ENCODE measurements at regions not wholly inside any gene's neighbourhood (a gene's known extent, or its start where the extent isn't known, plus 50 kb on each side); places are given as distances from the start of the nearest gene placed in this dataset.

- no peak for DNase-seq (ENCODE audit: low read depth)
- TF ChIP-seq, protein P1, sequence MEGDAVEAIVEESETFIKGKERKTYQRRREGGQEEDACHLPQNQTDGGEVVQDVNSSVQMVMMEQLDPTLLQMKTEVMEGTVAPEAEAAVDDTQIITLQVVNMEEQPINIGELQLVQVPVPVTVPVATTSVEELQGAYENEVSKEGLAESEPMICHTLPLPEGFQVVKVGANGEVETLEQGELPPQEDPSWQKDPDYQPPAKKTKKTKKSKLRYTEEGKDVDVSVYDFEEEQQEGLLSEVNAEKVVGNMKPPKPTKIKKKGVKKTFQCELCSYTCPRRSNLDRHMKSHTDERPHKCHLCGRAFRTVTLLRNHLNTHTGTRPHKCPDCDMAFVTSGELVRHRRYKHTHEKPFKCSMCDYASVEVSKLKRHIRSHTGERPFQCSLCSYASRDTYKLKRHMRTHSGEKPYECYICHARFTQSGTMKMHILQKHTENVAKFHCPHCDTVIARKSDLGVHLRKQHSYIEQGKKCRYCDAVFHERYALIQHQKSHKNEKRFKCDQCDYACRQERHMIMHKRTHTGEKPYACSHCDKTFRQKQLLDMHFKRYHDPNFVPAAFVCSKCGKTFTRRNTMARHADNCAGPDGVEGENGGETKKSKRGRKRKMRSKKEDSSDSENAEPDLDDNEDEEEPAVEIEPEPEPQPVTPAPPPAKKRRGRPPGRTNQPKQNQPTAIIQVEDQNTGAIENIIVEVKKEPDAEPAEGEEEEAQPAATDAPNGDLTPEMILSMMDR (IDR thresholded peaks at IDR 0.05; ENCODE audit: insufficient read depth, low read depth, low read length, missing control alignments) = no peak
- no peak overlapping the region for H3K4me3 ChIP-seq (ENCODE audit: low read length)
Observed at GRCh38 chr9:86491468-86492266, 137.5 kb upstream of the TUT7 start.

DNA sequence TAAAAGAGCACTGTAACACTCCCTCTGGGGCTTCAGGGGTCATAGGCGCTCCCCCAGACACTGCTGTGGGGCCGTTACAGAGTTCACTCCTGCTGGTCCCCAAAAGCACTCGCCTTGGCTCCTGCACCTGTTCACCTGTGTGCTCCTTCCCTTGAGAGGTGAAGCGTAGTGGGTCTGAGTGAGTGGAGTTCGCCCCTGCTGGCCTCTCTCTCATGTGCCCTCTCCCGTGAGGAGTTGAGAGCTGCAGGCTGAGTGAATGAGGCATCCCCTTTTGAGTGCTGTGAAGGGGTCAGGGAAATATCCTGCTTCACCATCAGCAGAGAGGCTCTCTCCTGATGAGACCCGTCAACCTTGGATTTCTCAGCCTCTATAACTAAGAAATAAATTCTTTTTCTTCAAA is 134.6 kb upstream of the TUT7 start:
- H3K4me3 ChIP-seq (ENCODE audit: low read length) = no peak overlapping the region
- DNase-seq (ENCODE audit: low read depth) = no peak
- TF ChIP-seq, protein P1 (IDR thresholded peaks at IDR 0.05; ENCODE audit: insufficient read depth, low read depth, low read length, missing control alignments) = no peak

DNA sequence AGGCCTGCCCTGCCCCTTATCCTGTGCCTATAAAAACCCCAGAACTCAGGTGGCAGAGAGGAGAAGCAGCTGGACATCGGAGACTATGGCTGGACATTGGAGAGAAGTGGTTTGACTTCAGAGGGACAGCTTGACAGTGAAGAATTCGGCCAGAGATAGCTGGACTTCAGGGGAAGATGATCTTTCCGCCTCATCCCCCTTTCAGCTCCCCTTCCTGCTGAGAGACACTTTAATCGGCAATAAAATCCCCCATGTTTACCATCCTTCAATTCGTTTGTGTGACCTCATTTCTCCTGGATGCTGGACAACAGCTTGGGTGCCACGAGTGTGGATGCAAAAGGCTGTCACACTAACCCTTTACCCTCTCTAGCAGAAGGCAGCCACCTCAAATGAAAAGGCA is 134.1 kb upstream of the TUT7 start:
- TF ChIP-seq, protein P1 (IDR thresholded peaks at IDR 0.05; ENCODE audit: insufficient read depth, low read depth, low read length, missing control alignments) = no peak
- H3K4me3 ChIP-seq (ENCODE audit: low read length) = no peak overlapping the region
- no peak for DNase-seq (ENCODE audit: low read depth)

DNA sequence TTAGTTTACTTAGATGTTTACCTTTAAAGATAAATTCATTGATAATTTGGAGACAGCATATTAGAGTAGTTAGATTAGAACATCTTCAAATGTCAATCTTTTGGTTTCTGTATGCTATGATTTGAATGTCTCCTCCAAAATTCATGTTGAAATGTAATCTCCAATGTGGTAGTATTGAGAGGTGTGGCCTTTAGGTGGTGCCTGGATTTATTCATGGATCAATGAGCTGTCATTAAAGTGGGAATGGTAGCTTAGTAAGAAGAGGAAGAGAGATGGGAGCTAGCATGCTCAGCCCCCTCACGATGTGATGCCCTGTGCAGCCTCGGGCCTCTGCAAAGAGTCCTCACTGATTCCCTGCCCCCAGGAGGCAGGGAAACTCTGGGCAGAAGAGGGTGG is 133.6 kb upstream of the TUT7 start:
- no peak for DNase-seq (ENCODE audit: low read depth)
- H3K4me3 ChIP-seq (ENCODE audit: low read length) = no peak overlapping the region
- TF ChIP-seq, protein P1 (IDR thresholded peaks at IDR 0.05; ENCODE audit: insufficient read depth, low read depth, low read length, missing control alignments) = no peak

DNA sequence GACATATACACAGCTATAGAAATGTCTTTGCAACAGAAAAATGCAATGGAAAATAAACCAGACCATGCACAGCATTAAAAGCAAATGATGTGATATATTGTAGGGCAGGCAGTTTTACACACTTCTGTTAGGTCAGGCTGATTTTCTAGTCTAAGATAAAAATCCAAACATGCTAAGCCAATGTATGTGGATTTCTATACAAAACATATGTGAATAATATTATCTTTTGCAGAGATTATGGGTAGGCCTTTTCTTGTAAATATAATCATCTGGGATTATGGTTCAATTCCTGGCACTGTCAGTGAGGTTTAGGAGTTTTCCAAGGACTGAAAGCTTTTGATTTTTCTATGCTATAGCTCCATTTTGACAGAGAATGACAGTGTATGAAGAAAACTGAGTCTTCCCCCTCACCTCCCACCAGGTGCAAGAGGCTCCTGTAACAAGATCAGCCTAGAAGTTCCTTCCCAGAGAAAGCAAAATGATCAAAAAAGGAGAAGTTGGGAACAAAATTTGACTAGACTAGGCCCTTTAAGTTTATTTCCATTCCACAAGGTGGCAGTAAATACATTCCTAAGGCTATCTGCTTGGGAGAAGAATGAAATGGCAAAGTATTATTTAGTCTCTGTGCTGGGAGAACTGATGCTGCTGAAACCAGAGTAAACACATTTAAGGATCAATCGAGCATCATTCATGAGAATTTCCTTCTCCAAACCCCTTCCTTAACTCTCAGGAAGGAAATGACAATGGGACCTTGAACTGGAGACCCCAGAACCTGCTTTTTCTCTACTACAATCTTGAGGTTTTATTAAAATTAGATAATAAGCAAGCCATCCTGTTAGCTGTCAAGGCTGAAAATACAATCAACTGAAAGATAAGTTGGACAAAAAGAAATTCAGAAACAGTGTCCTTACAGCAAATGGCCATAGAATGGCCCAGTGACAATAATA is 133.0 kb upstream of the TUT7 start:
- TF ChIP-seq, protein P1 (IDR thresholded peaks at IDR 0.05; ENCODE audit: insufficient read depth, low read depth, low read length, missing control alignments) = peak; percentile 58
- H3K4me3 ChIP-seq (ENCODE audit: low read length) = no peak overlapping the region
- DNase-seq (ENCODE audit: low read depth) = peak; percentile 62

DNA sequence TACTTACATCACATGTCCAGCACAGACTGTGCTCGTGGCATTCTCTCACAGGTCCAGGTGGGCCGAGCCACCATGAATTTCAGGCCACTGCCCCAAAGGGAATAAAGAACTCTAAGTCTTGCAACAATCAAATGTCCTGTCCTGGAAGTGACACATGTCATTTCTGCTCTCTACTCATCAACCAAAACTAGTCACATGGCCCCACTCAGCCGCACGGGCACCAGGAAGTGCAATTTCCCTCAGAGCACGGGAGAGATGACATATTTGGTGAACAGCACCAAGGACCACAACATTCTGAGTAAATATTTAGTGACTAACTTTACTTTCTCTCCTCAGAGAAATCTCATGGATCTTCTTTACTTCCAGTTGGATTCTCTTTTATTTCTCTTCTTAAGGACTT is 131.1 kb upstream of the TUT7 start:
- no peak overlapping the region for H3K4me3 ChIP-seq (ENCODE audit: low read length)
- no peak for DNase-seq (ENCODE audit: low read depth)
- TF ChIP-seq, protein P1 (IDR thresholded peaks at IDR 0.05; ENCODE audit: insufficient read depth, low read depth, low read length, missing control alignments) = no peak

Data from epithelial cell of esophagus (primary cell).